NB4 (cell line): ENCODE measurements at regions not wholly inside any gene's neighbourhood (a gene's known extent, or its start where the extent isn't known, plus 50 kb on each side); places are given as distances from the start of the nearest gene placed in this dataset.

Experiments used
- POLR2A ChIP-seq: IDR thresholded peaks from 2 replicates; pipeline ENCODE4 v1.6.1; 2011; ENCODE audit warnings: mild to moderate bottlenecking; ENCODE audit not compliant: insufficient read length; ENCODE audit errors: extremely low read depth
- TF ChIP-seq, protein P1 (sequence below): IDR thresholded peaks from one replicate; pipeline ENCODE4 v1.5.1; 2012; ENCODE audit warnings: low read depth, low read length

DNA sequence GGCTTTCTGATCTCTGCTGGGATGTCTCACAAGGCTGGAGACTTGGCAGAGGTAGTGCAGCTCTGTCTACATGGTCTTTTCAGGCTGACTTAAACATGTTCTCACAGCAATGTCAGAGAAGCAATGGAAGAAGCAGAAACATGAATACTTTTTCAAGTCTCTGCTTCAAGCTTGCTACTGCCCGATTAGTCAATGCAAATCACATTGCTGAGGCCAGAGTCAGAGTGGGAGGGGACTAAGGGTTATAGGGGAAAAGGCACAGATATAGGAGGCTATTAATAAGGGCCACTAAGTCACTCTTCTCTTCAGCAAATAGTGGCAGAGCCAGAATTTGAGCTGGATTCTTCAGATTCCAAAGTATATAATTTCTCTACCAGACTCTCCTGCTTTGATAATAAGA is 390.5 kb downstream of the TMEM135 start:
- TF ChIP-seq, protein P1, sequence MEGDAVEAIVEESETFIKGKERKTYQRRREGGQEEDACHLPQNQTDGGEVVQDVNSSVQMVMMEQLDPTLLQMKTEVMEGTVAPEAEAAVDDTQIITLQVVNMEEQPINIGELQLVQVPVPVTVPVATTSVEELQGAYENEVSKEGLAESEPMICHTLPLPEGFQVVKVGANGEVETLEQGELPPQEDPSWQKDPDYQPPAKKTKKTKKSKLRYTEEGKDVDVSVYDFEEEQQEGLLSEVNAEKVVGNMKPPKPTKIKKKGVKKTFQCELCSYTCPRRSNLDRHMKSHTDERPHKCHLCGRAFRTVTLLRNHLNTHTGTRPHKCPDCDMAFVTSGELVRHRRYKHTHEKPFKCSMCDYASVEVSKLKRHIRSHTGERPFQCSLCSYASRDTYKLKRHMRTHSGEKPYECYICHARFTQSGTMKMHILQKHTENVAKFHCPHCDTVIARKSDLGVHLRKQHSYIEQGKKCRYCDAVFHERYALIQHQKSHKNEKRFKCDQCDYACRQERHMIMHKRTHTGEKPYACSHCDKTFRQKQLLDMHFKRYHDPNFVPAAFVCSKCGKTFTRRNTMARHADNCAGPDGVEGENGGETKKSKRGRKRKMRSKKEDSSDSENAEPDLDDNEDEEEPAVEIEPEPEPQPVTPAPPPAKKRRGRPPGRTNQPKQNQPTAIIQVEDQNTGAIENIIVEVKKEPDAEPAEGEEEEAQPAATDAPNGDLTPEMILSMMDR: no peak
- TF ChIP-seq POLR2A: no peak
